LNCAP (cell line): ENCODE measurements at regions not wholly inside any gene's neighbourhood (a gene's known extent, or its start where the extent isn't known, plus 50 kb on each side); places are given as distances from the start of the nearest gene placed in this dataset.
A peak's percentile ranks its signal among the peaks of the same experiment; 100 is the strongest.

Experiments used
- CTCF ChIP-seq: fragments of 450-650 bp; IDR thresholded peaks from 2 replicates; pipeline ENCODE4 v1.5.1; 2017; ENCODE audit warnings: mild to moderate bottlenecking

- TF ChIP-seq CTCF, result peak; percentile 17; the same call in 1 of the 2 replicates
These were observed 603.3 kb downstream of the EFNA5 start for GRCh38 chr5:107067395-107067794.

GRCh38 chr5:107063511-107063910 lies 607.2 kb downstream of the EFNA5 start:
- TF ChIP-seq CTCF, result no peak

GRCh38 chr5:107058803-107059202 lies 611.9 kb downstream of the EFNA5 start:
- no peak for TF ChIP-seq CTCF

- TF ChIP-seq CTCF, result no peak
These were observed 612.5 kb downstream of the EFNA5 start for GRCh38 chr5:107058235-107058634.

GRCh38 chr5:107056278-107056677 lies 614.5 kb downstream of the EFNA5 start:
- TF ChIP-seq CTCF, result no peak

GRCh38 chr5:107047048-107047447 lies 623.7 kb downstream of the EFNA5 start:
- no peak for TF ChIP-seq CTCF

GRCh38 chr5:107043665-107044064 lies 627.1 kb downstream of the EFNA5 start:
- no peak for TF ChIP-seq CTCF

- TF ChIP-seq CTCF, result no peak
These were observed 629.8 kb downstream of the EFNA5 start for GRCh38 chr5:107040907-107041306.
